Upper lobe of left lung (tissue), 6 donors: ENCODE measurements at regions not wholly inside any gene's neighbourhood (a gene's known extent, or its start where the extent isn't known, plus 50 kb on each side); places are given as distances from the start of the nearest gene placed in this dataset.
"Not testable (repeated sequence)": the region's sequence is repeated elsewhere in the genome, so short reads cannot be mapped to it uniquely, and the experiment has no call there.

Source experiments
- ATAC-seq, 2 donors: fragments of 200-7000 bp; cut with Tn5 transposase; one replicate each; pipeline ENCODE4 v1.9.1; 2022; ENCODE audit warnings: mild to moderate bottlenecking in 2 of 2, moderate library complexity in 2 of 2; ENCODE audit not compliant: low FRiP score in 2 of 2
- DNase-seq, 2 donors: peaks; one replicate each; pipeline ENCODE4 v3.0.0-alpha.2; 2019 to 2020
- H3K27ac ChIP-seq, 4 donors: fragments of 200-600 bp; sonication (generic); one replicate each; pipeline ENCODE4 v1.5.1; 2016 to 2019
- H3K27me3 ChIP-seq, 4 donors: fragments of 200-600 bp; sonication (generic); one replicate each; pipeline ENCODE4 v1.5.1; 2017 to 2019
- H3K36me3 ChIP-seq, 4 donors: fragments of 200-600 bp; sonication (generic); one replicate each; pipeline ENCODE4 v1.5.1; 2016 to 2019
- H3K4me1 ChIP-seq, 4 donors: fragments of 200-600 bp; sonication (generic); one replicate each; pipeline ENCODE4 v1.5.1; 2018 to 2019
- H3K4me3 ChIP-seq, 4 donors: fragments of 200-600 bp; sonication (generic); one replicate each; pipeline ENCODE4 v1.5.1; 2017 to 2019; ENCODE audit warnings: mild to moderate bottlenecking in 2 of 4, moderate library complexity in 1 of 4
- H3K9me3 ChIP-seq, 4 donors: fragments of 200-600 bp; sonication (generic); one replicate each; pipeline ENCODE4 v1.5.1; 2018 to 2019
- EP300 ChIP-seq, 4 donors: sonication (generic); formaldehyde crosslinking; IDR thresholded peaks; one replicate each; pipeline ENCODE4 v1.5.1; 2017; ENCODE audit warnings: antibody characterized with exemption in 4 of 4, control low read depth in 2 of 4
- POLR2A ChIP-seq, 4 donors: fragments of 450-650 bp; IDR thresholded peaks; one replicate each; pipeline ENCODE4 v1.5.1; 2016 to 2017; ENCODE audit warnings: antibody characterized with exemption in 4 of 4, mild to moderate bottlenecking in 2 of 4
- POLR2AphosphoS5 ChIP-seq, 2 donors: sonication (generic); formaldehyde crosslinking; IDR thresholded peaks; one replicate each; pipeline ENCODE4 v1.5.1; 2017; ENCODE audit warnings: antibody characterized with exemption in 2 of 2
- WGBS, 2 donors: methylation state at CpG; one replicate each; pipeline ENCODE4 v1.1.5; 2017 to 2018; 5-methylcytosine and 5-hydroxymethylcytosine counted together
- TF ChIP-seq, protein P1 (sequence below), 6 experiments: fragments of 450-650 bp in 4 of 6; fragments of 200-600 bp in 2 of 6; sonication (generic) in 2 of 6; IDR thresholded peaks; one replicate each; pipeline ENCODE4 v1.5.1; 2016 to 2019; ENCODE audit warnings: antibody characterized with exemption in 6 of 6
- donor health status: DM: no; HTN: no; CAD: no; lungs with moderate emphysema.
- donor health status: DM: no; HTN: yes; CAD: no; lungs with severe emphysema.

DNA sequence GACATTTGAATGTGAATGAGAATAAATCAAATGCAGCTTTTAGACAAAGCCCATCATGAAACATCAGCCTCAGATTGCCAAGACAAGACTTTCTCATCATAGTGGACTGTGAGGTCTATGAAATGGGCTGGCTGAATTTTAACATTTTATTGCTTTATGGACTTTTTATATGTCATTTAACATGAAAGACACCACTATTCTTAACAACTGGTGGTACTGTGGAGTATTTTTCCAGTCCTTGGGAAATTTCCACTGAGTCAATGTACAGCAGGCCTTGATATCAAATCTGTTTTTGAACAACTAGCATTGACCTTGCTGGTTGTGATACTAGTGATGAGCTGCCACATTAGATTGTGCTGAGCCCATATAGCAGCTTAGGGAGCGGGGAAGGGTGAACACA, 326.6 kb upstream of the CITED2 start:
- Histone ChIP-seq H3K4me3 (no peak overlapping the region), H3K27ac (no peak overlapping the region), H3K36me3 (no peaks in the 10 kb centered on the region), H3K27me3 (no peaks in the 10 kb centered on the region), H3K4me1 (peaks cover 4 to 12% (median 8%) of the 10 kb centered on the region in 4 donors), H3K9me3 (no peaks in the 10 kb centered on the region)
- no peak for DNase-seq
- TF ChIP-seq POLR2A (IDR thresholded peaks at IDR 0.05), result no peak
- 78 to 100% methylated on average over 1 of the region's 1 CpG for WGBS, 2 donors
- ATAC-seq, result no peak

DNA sequence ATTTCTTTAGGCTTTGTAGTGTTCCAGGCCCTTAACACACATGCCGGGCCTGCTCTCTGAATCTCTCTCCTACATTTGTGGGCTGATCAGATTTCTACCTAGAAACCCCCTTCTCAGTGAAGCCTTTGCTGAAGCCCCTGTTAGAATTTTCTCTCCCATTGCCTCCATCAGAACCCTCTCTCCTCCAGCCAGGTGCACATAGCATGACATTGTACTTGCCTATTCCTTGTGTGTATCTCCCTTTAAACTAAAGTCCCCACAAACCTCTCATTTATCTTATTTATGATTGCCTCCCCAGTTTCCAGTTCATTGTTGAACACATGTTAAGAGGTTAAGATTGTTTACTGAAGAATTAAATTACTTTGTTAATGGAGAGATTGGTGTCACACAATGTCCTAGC, 325.5 kb upstream of the CITED2 start:
- WGBS, 2 donors, result 94 to 100% methylated on average over 1 of the region's 1 CpG
- Histone ChIP-seq H3K27me3 (no peaks in the 10 kb centered on the region), H3K27ac (peak overlapping the region in 2 of 4 donors; percentile 19 to 26)

DNA sequence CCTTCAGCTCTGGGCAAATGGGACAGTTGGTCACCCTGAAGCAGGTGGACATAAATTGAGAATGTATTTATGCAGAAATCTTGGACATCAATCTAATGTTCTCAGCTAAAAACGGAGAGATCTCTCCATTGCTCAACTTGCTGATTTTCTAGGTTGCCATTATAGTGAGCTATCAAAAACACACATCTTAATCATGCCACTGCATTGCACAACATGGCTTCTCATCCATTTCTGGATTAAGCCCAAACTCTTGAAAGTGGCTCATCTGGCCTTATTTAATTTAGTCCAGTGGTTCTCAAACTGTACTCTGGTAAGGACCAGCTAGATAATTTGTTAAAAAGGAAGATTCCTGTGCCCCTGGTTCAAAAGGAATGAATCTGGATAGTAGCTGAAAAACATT, 324.9 kb upstream of the CITED2 start:
- Histone ChIP-seq H3K36me3 (no peaks in the 10 kb centered on the region), H3K9me3 (no peaks in the 10 kb centered on the region), H3K4me1 (peaks cover 4 to 12% (median 8%) of the 10 kb centered on the region in 4 donors), H3K27ac (peak overlapping the region in 3 of 4 donors; percentile 38 to 64 (median 45)), H3K27me3 (no peaks in the 10 kb centered on the region), H3K4me3 (no peak overlapping the region)
- no peak for TF ChIP-seq POLR2A (IDR thresholded peaks at IDR 0.05)
- TF ChIP-seq EP300 (IDR thresholded peaks at IDR 0.05), result peak in 1 of 4 donors; percentile 16
- TF ChIP-seq POLR2AphosphoS5 (IDR thresholded peaks at IDR 0.05), result no peak
- TF ChIP-seq, protein P1, sequence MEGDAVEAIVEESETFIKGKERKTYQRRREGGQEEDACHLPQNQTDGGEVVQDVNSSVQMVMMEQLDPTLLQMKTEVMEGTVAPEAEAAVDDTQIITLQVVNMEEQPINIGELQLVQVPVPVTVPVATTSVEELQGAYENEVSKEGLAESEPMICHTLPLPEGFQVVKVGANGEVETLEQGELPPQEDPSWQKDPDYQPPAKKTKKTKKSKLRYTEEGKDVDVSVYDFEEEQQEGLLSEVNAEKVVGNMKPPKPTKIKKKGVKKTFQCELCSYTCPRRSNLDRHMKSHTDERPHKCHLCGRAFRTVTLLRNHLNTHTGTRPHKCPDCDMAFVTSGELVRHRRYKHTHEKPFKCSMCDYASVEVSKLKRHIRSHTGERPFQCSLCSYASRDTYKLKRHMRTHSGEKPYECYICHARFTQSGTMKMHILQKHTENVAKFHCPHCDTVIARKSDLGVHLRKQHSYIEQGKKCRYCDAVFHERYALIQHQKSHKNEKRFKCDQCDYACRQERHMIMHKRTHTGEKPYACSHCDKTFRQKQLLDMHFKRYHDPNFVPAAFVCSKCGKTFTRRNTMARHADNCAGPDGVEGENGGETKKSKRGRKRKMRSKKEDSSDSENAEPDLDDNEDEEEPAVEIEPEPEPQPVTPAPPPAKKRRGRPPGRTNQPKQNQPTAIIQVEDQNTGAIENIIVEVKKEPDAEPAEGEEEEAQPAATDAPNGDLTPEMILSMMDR (IDR thresholded peaks at IDR 0.05), result no peak
- 45 to 47% methylated on average over 1 of the region's 1 CpG for WGBS, 2 donors
- DNase-seq, result peak in 1 of 2 donors; percentile 33
- ATAC-seq, result peak in 1 of 2 donors; percentile 65

More for the DNA sequence above, 325.5 kb upstream of the CITED2 start:
- Histone ChIP-seq H3K4me3 (no peak overlapping the region), H3K36me3 (no peaks in the 10 kb centered on the region), H3K9me3 (no peaks in the 10 kb centered on the region), H3K4me1 (peaks cover 4 to 12% (median 8%) of the 10 kb centered on the region in 4 donors)
- ATAC-seq, result no peak
- DNase-seq, result no peak
- no peak for TF ChIP-seq EP300 (IDR thresholded peaks at IDR 0.05)

DNA sequence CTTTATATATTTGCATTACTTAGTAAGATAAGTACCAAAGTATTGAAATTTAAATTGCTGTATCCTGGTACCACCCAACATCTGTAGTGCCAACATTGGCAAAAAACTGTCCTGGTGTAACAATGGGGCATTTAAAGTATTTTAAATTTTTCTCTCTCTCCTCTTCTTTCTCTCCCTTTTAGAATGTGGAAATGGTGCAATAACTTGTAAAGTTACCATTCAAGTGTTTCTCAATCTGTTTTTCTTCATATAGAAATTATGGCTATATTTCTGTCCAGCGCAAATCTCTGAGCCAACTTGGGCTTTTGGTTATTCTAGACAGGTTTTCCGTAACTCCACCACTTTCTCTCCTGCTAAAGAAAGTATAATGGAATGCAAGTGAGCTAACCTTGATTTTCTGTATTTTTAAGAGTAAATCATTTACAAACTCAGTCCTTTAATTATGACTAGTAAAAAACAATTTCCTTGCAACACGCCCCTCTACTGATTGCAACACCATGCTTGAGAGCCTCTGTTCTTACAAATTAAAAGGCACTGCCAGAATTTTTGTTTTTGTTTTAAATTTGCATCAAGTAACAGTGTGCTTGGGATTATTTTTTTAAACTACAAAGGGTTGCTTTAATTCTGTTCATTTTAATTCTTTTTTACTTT, 324.2 kb upstream of the CITED2 start:
- TF ChIP-seq POLR2A (IDR thresholded peaks at IDR 0.05), result no peak
- Histone ChIP-seq H3K27me3 (no peaks in the 10 kb centered on the region), H3K27ac (peak overlapping the region in 3 of 4 donors; percentile 38 to 64 (median 61)), H3K4me1 (peaks cover 4 to 12% (median 8%) of the 10 kb centered on the region in 4 donors), H3K9me3 (no peaks in the 10 kb centered on the region), H3K4me3 (no peak overlapping the region), H3K36me3 (no peaks in the 10 kb centered on the region)
- WGBS, 2 donors, result 42 to 50% methylated on average over 3 of the region's 3 CpGs
- peak in 1 of 2 donors; percentile 58 for DNase-seq
- ATAC-seq, result peak in 1 of 2 donors; percentile 58

DNA sequence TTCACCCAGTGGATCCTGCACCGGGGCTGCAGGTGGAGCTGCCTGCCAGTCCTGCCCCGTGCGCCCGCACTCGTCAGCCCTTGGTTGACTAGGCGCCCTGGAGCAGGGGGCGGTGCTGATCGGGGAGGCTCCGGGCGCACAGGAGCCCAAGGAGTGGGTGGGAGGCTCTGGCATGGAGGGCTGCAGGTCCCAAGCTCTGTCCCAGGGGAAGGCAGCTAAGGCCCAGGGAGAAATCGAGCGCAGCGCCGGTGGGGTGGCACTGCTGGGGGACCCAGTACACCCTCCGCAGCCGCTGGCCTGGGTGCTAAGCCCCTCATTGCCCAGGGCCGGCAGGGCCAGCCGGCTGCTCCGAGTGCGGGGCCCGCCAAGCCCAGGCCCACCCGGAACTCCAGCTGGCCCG, 323.4 kb upstream of the CITED2 start:
- not testable (repeated sequence) for ATAC-seq
- peak overlapping the region in 2 of 4 donors; percentile 61 to 64 for H3K27ac ChIP-seq

DNA sequence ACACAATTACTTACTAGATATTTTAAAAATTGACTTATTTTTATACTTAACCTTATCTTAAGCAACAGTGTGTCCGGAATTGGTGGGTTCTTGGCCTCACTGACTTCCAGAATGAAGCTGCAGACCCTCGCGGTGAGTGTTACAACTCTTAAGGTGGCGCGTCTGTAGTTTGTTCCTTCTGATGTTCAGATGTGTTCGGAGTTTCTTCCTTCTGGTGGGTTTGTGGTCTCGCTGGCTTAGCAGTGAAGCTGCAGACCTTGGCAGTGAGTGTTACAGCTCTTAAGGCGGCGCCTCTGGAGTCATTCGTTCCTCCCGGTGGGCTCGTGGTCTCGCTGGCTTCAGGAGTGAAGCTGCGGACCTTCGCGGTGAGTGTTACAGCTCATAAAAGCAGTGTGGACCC, 322.5 kb upstream of the CITED2 start:
- peaks cover 4 to 12% (median 8%) of the 10 kb centered on the region in 4 donors for H3K4me1 ChIP-seq
- DNase-seq, result peak in 1 of 2 donors; percentile 22
- H3K27ac ChIP-seq, H3K27me3 ChIP-seq, H3K36me3 ChIP-seq, ATAC-seq, H3K4me3 ChIP-seq, H3K9me3 ChIP-seq: not testable (repeated sequence)
- 80 to 82% methylated on average over 16 of the region's 16 CpGs for WGBS, 2 donors

More for the DNA sequence above, 323.4 kb upstream of the CITED2 start:
- not testable (repeated sequence) for H3K4me3 ChIP-seq, H3K9me3 ChIP-seq, H3K27me3 ChIP-seq, H3K36me3 ChIP-seq
- peak in 1 of 2 donors; percentile 71 for DNase-seq
- peaks cover 4 to 12% (median 8%) of the 10 kb centered on the region in 4 donors for H3K4me1 ChIP-seq
- 95 to 100% methylated on average over 6 to 12 of the region's 23 CpGs for WGBS, 2 donors

DNA sequence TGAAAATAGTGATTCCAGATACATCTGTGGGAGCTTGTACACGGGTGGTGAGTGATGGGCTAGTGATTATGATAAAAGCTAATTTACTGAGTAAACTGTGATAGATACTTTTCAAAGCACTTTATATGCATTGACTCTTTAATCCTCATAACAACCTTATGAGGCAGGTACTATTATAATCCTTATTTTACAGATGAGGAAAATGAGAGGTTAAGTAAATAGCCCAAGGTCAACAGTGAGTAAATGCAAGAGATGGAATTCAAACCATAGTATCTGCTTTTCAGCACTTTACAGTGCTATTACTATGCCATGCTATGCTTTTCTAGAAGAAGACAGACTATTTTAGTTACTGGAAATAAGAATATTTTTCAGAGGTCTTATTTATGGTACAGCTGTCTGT, 320.9 kb upstream of the CITED2 start:
- DNase-seq, result no peak
- Histone ChIP-seq H3K4me3 (no peak overlapping the region), H3K36me3 (no peaks in the 10 kb centered on the region), H3K27ac (no peak overlapping the region), H3K4me1 (peaks cover 4 to 12% (median 8%) of the 10 kb centered on the region in 4 donors), H3K27me3 (no peaks in the 10 kb centered on the region), H3K9me3 (no peaks in the 10 kb centered on the region)
- WGBS, 2 donors, result 53 to 63% methylated on average over 1 of the region's 1 CpG
- TF ChIP-seq, protein P1 (IDR thresholded peaks at IDR 0.05), result no peak
- TF ChIP-seq POLR2AphosphoS5 (IDR thresholded peaks at IDR 0.05) (no peak), POLR2A (IDR thresholded peaks at IDR 0.05) (no peak), EP300 (IDR thresholded peaks at IDR 0.05) (no peak)
- ATAC-seq, result no peak
